Right lobe of liver (tissue), 6 donors: ENCODE measurements at regions not wholly inside any gene's neighbourhood (a gene's known extent, or its start where the extent isn't known, plus 50 kb on each side); places are given as distances from the start of the nearest gene placed in this dataset.
A peak's percentile ranks its signal among the peaks of the same experiment; 100 is the strongest.

ENCODE experiments used
- ATAC-seq, 4 donors: fragments of 200-7000 bp; cut with Tn5 transposase; one replicate each; pipeline ENCODE4 v1.9.1; 2020; ENCODE audit warnings: mild to moderate bottlenecking in 4 of 4, moderate library complexity in 4 of 4
- DNase-seq, 3 donors: peaks; one replicate each; pipeline ENCODE4 v3.0.0-alpha.2; 2020
- H3K27ac ChIP-seq, 3 donors: fragments of 200-600 bp; one replicate each; pipeline ENCODE4 v1.8.0; 2022
- H3K27me3 ChIP-seq, 2 donors: fragments of 200-600 bp; one replicate each; pipeline ENCODE4 v1.8.0; 2022
- H3K36me3 ChIP-seq, 4 donors: fragments of 200-600 bp; sonication (generic) in 1 of 4; one replicate each; pipeline versions ENCODE4 v1.5.1 to v1.8.0; 2017 to 2022; ENCODE audit warnings: control low read depth in 1 of 4
- H3K4me1 ChIP-seq, 4 donors: fragments of 200-600 bp; sonication (generic) in 1 of 4; one replicate each; pipeline versions ENCODE4 v1.5.1 to v1.8.0; 2017 to 2022; ENCODE audit warnings: control low read depth in 1 of 4
- H3K4me3 ChIP-seq, 3 donors: fragments of 200-600 bp; one replicate each; pipeline ENCODE4 v1.8.0; 2022
- H3K9me3 ChIP-seq, 4 donors: fragments of 200-600 bp; sonication (generic) in 1 of 4; one replicate each; pipeline versions ENCODE4 v1.5.1 to v1.8.0; 2017 to 2022; ENCODE audit warnings: control low read depth in 1 of 4
- CTCF ChIP-seq, 4 donors: fragments of 200-600 bp in 3 of 4; fragments of 450-650 bp in 1 of 4; IDR thresholded peaks; one replicate each; pipeline versions ENCODE4 v1.5.1 to v1.8.0; 2016 to 2022; ENCODE audit warnings: antibody characterized with exemption in 4 of 4, mild to moderate bottlenecking in 2 of 4
- POLR2A ChIP-seq: fragments of 450-650 bp; IDR thresholded peaks from one replicate; pipeline ENCODE4 v1.6.1; 2017; ENCODE audit warnings: antibody characterized with exemption, mild to moderate bottlenecking
- WGBS: methylation state at CpG from one replicate; pipeline ENCODE4 v1.1.6; 2018; ENCODE audit warnings: low coverage, low lambda C conversion rate; ENCODE audit not compliant: insufficient coverage; ENCODE audit errors: missing lambda C conversion rate; 5-methylcytosine and 5-hydroxymethylcytosine counted together
- intact Hi-C, 2 donors: fragments of 100-400 bp; cut with DNase I; formaldehyde crosslinking; loops; one replicate each; pipeline versions ENCODE4 v1.11.2 to v1.14.1; 2022
- donor health status: DM: no; HTN: yes; CAD: no.
- donor health status: DM: no; HTN: no; CAD: no.
- donor health status: DM: no; HTN: no; CAD: no.
- donor health status: DM: no; HTN: yes; CAD: no.
- donor health status: DM: no; HTN: yes; CAD: no.

GRCh38 chr14:39558525-39558924 is 126.3 kb upstream of the FBXO33 start:
- 42% methylated on average over 1 of the region's 1 CpG for WGBS
- no peak for ATAC-seq
- no peak overlapping the region for H3K4me3 ChIP-seq
- TF ChIP-seq CTCF (IDR thresholded peaks at IDR 0.05) (no peak), POLR2A (no peak)
- H3K9me3 ChIP-seq, result peaks cover 0 to 3% (median 0%) of the 10 kb centered on the region in 4 donors
- no peak for DNase-seq
- intact Hi-C loops, result no loop called here
- H3K27ac ChIP-seq, result no peak overlapping the region
- no peaks in the 10 kb centered on the region for H3K36me3 ChIP-seq
- no peaks in the 10 kb centered on the region for H3K4me1 ChIP-seq
- no peaks in the 10 kb centered on the region for H3K27me3 ChIP-seq

DNA sequence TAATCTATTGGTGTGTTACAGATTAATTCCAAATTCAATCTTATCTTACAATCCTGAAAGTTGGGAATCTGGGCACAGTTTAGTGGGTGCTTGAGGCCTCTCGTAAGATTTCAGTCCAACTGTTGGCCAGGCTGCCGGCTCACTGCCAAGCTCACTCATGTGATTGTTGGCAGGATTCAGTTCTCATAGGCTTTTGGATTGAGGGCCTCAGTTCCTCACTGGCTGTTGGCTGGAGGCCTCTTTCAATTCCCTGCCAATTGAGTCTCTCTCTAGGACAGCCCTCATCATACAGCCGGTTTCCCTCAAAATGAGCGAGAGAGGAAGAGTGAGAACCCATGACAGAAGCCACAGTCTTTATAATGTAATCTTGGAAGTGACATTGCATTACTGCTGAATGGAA is 123.5 kb upstream of the FBXO33 start:
- Histone ChIP-seq H3K27ac (no peak overlapping the region), H3K4me3 (no peak overlapping the region), H3K36me3 (no peaks in the 10 kb centered on the region), H3K9me3 (peaks cover 0 to 3% (median 0%) of the 10 kb centered on the region in 4 donors), H3K27me3 (no peaks in the 10 kb centered on the region), H3K4me1 (no peaks in the 10 kb centered on the region)
- ATAC-seq (no peak), DNase-seq (no peak)
- WGBS, result 100% methylated on average over 2 of the region's 4 CpGs
- TF ChIP-seq POLR2A, result no peak
- no peak for TF ChIP-seq CTCF (IDR thresholded peaks at IDR 0.05)
- intact Hi-C loops, result no loop called here

DNA sequence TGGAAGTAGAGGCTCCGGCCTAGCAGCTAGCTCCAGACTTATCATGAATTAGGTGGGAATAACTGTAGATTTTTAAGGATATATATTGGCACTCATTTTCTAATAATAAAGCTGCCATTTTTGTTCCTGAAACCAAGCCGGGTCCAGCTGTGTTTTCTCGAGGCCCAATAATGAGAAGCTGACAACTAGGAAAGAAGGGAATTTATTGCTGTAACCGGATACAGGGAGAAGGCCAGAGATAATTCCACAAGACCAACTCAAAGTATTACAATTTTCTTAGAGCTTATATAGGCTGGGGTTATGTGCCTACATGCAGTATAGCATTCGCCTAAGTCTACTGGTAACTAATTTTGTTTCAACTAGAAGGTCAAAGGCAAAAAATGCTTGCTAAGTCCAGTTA is 122.3 kb upstream of the FBXO33 start:
- Histone ChIP-seq H3K4me1 (no peaks in the 10 kb centered on the region), H3K9me3 (peaks cover 0 to 3% (median 0%) of the 10 kb centered on the region in 4 donors), H3K27me3 (no peaks in the 10 kb centered on the region), H3K27ac (no peak overlapping the region), H3K36me3 (no peaks in the 10 kb centered on the region), H3K4me3 (no peak overlapping the region)
- TF ChIP-seq POLR2A (no peak), CTCF (IDR thresholded peaks at IDR 0.05) (no peak)
- ATAC-seq, result no peak
- 82% methylated on average over 5 of the region's 5 CpGs for WGBS
- intact Hi-C loops, result no loop called here
- no peak for DNase-seq

DNA sequence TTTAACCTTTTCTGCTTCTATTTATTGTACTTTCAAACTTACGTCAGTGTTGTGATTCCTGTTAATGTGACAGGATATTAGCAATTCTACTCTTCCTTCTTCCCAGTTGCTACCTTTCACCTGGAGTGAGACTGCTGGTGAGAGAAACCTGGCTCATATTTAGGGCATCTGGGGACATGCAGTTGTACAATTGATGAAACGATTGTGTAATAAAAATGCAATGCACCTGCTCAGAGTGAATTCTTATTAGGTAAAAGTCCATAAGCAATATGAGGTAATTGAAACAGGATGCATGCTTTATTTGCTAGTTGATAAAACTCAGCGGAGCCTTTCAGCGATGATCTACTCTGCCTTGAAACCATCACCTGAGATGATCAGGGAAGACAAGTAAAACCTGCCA is 116.1 kb upstream of the FBXO33 start:
- intact Hi-C loops, result no loop called here
- 38% methylated on average over 4 of the region's 4 CpGs for WGBS
- H3K9me3 ChIP-seq, result no peaks in the 10 kb centered on the region
- H3K27ac ChIP-seq, result no peak overlapping the region
- H3K36me3 ChIP-seq, result no peaks in the 10 kb centered on the region
- ATAC-seq (peak in 1 of 4 donors; percentile 36), DNase-seq (no peak)
- H3K27me3 ChIP-seq, result no peaks in the 10 kb centered on the region
- H3K4me1 ChIP-seq, result no peaks in the 10 kb centered on the region
- no peak for TF ChIP-seq CTCF (IDR thresholded peaks at IDR 0.05)
- TF ChIP-seq POLR2A, result no peak
- H3K4me3 ChIP-seq, result no peak overlapping the region

DNA sequence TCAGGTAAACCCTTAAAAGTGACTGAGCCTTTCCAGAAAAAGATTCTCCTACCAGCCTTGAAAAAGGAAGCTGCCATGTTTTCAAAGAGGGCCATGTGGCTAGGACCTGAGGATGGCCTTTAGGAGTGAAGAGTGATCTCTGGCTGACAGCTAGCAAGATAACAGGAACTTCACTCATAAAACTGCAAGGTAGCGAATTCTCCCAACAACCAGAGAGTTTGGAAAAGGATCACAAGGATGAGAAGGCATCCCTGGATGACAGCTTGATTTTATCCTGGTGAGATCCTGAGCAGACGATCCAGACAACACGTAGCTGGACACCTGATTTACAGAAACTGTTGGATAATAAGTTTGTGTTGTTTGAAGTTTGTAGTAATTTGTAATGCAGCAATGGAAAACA is 115.6 kb upstream of the FBXO33 start:
- intact Hi-C loops, result no loop called here
- Histone ChIP-seq H3K4me3 (no peak overlapping the region), H3K4me1 (no peaks in the 10 kb centered on the region), H3K27ac (no peak overlapping the region), H3K27me3 (no peaks in the 10 kb centered on the region), H3K9me3 (no peaks in the 10 kb centered on the region), H3K36me3 (no peaks in the 10 kb centered on the region)
- ATAC-seq, result no peak
- 54% methylated on average over 2 of the region's 3 CpGs for WGBS
- DNase-seq, result no peak
- TF ChIP-seq POLR2A, result no peak
- TF ChIP-seq CTCF (IDR thresholded peaks at IDR 0.05), result no peak
